ENCODE measurements at regions not wholly inside any gene's neighbourhood (a gene's known extent, or its start where the extent isn't known, plus 50 kb on each side); places are given as distances from the start of the nearest gene placed in this dataset.

DNA sequence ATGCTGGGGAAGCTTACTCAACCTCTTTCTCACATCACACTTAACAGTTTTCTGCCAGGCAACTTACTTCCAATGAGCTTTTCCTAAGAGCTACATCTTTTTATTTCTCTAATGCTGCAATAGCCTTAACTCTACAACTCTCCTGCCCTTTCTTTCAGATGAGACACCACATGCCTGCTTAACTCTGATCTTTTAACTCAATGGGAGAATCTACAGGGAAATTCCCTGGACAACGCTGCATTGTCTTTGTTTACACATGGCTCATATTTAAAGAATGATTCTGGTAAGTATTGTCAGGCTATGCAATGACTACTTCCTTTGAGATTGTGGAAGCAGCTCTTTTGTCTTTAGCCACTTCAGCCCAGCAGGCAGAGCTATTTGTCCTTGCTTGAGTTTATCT lies 353.1 kb upstream of the BCHE start:
- TF ChIP-seq POLR2A (IDR thresholded peaks at IDR 0.05; ENCODE audit: low read depth) = no peak
- TF ChIP-seq, protein P1, sequence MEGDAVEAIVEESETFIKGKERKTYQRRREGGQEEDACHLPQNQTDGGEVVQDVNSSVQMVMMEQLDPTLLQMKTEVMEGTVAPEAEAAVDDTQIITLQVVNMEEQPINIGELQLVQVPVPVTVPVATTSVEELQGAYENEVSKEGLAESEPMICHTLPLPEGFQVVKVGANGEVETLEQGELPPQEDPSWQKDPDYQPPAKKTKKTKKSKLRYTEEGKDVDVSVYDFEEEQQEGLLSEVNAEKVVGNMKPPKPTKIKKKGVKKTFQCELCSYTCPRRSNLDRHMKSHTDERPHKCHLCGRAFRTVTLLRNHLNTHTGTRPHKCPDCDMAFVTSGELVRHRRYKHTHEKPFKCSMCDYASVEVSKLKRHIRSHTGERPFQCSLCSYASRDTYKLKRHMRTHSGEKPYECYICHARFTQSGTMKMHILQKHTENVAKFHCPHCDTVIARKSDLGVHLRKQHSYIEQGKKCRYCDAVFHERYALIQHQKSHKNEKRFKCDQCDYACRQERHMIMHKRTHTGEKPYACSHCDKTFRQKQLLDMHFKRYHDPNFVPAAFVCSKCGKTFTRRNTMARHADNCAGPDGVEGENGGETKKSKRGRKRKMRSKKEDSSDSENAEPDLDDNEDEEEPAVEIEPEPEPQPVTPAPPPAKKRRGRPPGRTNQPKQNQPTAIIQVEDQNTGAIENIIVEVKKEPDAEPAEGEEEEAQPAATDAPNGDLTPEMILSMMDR (IDR thresholded peaks at IDR 0.05) = no peak
- TF ChIP-seq POLR2AphosphoS5 (IDR thresholded peaks at IDR 0.05) = no peak
- no peak for TF ChIP-seq EP300 (IDR thresholded peaks at IDR 0.05)

Data from esophagus muscularis mucosa (tissue), 4 donors.